Activated CD4-positive, alpha-beta T cell treated with anti-CD3 and anti-CD28 coated beads, Interleukin-10, Interleukin-2, amounts not matched to agents 100 ng/mL and 50 ng/mL, durations not matched to agents 16 hours and 8 hours (primary cell): ENCODE measurements at regions not wholly inside any gene's neighbourhood (a gene's known extent, or its start where the extent isn't known, plus 50 kb on each side); places are given as distances from the start of the nearest gene placed in this dataset.

ENCODE experiments used
- DNase-seq: peaks from one replicate; pipeline ENCODE4 v3.0.0-alpha.2; 2020

DNA sequence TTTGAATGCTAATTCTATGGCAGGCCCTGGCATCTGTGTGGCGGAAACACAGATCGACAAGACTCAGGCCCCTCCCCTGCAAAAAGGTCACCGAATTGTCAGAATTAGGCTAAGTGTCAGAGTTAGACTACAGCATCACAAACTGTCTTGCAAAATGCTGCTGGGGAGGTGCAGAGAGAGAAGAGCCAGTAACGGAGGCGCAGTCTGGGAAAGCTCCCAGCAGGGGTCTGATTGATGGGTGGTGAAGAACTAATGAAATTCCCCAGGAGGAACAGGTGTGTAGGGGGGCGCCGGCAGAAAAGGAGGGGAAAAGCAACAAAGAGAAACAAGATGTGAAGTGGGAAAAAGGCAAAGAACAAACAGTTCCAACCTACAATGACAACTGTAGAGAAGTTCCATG lies 72.7 kb upstream of the TAMM41 start:
- no peak for DNase-seq

DNA sequence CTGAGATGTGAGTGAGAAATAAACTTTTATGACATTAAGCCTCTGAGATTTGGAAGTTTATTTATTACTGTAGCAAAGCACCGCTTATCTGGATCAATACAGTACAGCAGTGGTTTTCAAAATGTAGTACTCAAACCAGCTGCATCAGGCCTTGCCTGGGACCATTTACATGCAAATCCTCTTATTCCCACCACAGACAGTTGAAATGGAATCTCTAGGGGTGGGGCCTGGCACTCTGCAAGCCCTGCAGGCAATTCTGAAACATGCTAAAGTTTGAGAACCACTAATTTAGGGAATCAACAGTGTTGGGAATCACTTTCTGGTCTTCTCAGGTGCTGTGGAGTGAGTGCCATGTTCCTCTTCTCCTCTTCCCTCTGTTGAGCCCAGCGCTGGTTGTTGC lies 77.8 kb upstream of the TAMM41 start:
- DNase-seq: no peak

DNA sequence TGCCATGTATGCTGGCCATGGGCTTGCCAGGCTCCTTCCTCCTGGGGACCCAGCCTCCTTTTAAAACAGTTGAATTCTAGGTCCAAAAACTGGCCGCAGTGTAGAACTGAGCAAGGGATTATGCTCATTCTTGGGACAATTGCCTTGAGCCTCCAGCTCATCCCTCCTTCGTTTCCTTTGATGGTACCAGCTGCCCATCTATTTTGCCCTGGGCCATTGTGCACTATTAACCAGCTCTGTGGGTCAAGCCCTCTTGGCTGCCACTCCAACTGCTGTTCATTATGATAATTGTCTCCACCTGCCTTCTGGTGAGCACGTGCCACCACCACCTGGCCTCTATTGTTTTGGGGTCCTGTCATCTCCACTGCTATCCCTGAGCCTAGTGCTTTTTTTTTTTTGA lies 75.8 kb upstream of the SYN2 start:
- no peak for DNase-seq

DNA sequence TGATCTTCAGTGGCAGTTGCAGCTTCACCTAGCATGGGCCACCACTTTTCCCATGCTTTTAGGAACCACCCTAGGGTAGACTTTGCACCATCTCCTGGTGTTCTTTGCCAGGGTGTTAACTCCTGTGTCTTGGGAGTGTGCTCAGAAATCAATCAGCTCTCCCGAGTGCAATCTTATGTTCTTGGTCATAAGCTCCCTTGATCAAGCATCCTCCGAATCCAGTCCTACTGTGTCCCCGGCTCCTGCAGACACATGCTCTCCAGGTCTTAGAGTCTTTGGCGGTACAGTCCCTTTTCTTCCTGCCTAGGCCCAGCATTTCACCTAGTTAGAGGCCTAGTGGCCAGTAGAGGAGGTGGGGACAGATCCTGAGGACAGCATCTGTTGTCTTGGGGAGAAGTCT lies 74.7 kb upstream of the SYN2 start:
- DNase-seq: no peak

DNA sequence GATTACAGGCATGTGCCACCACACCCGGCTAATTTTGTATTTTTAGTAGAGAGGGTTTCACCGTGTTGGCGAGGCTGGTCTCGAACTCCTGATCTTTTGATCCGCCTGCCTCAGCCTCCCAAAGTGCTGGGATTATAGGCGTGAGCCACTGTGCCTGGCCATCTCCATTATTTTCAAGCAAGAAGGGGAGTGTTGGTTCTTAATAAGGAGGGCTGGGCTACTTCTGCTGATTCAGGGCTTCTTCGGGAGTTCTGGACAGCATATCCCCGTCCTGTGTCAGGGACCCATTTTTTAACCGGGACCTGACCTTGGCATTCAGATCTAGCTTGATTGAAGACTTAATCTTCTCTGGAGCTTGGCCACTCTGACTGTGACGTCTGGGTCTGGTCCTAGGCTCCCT lies 74.1 kb upstream of the SYN2 start:
- DNase-seq: no peak

DNA sequence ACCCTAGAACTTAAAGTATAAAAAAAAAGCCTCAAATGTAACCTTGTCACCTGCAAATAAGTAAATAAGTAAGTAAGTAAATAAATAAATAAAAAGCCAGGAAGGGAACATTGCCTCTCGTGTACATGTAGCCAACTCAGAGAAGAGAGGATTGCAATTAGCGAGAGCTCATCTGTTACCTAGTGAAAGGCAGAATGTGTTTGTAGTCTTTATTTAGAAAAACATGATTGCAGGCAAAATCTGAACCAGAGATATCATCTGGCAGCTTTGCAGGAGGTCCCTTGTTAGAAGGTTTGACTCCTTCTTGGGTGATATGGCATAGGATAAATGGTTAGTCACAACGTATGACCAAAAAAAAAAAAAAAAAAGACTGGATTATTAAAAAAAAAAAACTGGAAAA lies 71.6 kb upstream of the SYN2 start:
- no peak for DNase-seq

DNA sequence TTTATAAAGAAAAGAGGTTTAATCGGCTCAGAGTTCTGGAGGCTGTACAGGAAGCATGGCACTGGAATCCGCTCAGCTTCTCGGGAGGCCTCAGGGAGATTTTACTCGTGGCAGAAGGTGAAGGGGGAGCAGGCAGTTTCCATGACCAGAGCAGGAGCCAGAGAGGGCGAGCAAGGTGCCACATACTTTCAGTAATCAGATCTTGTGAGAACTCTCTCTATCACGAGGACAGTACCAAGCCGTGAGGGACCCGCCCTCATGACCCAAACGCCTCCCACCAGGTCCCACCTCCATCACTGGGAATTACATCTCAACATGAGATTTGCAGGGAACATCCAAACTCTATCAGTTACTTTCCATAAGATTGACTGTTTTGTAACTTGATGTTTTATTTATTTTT lies 70.7 kb upstream of the SYN2 start:
- no peak for DNase-seq

DNA sequence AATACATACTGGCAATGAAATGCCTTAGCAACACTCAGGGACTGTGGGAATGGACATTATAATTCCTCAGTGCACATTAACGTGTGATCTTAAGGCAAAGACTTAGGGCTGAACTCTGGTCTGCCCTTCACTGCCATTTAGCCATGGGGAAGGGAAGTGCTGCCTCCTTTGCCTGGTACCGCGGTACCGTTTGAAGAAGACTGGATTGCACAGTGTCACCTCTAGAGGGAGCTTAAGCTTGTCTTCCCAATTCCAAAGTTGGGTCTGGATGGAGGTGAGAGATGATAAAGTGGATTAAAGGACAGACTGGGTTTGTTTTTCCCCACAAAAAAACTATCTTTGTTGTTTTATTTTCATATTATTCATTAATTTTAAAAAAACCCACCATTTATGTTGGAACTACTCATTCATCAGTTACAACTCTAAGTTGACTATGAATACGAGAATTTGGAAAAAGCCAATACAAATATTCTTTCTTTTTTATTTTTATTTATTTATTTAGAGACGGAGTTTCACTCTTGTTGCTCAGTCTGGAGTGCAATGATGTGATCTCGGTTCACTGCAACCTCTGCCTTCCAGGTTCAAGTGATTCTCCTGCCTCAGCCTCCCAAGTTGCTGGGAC lies 60.0 kb upstream of the SYN2 start:
- DNase-seq: peak; percentile 8

DNA sequence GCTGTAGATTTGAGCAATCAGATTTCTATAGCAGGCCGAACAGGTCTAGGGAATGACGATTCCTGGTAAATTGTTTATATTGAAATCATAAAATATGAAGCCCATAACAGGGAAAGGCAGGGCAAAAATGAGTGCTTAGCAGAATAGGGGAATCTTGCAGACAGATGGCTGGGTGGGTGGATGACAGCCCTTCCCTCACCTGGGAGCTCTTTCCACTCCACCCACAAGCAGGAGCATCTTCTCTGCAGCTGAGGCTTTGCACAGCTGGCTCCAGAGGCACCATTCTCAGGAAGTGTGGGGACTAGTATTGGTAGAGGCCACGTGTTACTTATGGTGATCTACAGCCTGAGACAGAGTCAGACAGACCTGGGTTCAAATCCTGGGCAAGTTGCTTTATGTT lies 55.9 kb upstream of the SYN2 start:
- no peak for DNase-seq

DNA sequence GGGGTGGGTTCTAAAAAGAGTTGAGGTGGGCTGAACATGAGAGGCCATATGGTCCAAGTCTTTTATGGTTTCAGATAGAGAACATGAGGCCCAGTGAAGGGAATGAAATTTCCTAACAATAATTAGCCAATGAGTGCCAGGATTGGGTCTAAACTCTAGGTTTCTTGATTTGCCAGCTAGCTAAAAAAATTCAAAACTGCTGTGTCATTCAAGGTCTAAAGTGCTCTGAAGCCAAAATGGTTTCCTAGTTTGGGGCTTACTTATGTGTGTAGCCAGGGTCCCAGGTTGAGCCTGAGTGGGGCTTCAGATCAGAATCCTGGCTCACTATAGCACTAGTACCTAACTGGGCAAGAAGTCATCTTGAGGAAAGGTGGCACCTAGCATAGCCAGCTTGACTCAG lies 55.3 kb upstream of the SYN2 start:
- no peak for DNase-seq

DNA sequence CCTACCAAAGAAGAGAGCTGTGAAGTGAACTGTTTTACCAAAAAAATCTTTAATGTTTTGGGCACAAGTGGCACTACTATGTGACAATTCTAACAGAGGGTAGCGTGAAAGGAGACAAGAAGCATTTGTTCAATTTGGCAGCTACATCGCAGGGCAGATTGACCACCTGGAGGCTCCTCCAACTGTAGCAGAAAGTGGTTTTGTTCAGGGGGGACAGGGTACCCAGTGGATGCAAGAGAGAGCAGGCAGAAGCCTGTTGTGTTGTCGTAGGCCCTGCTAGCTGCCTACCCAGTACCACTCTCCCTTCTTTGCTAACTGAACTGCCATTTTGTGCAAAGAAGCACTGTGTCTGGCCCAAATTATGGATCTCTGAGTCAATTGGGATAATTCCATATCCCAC lies 54.8 kb upstream of the SYN2 start:
- DNase-seq: no peak

DNA sequence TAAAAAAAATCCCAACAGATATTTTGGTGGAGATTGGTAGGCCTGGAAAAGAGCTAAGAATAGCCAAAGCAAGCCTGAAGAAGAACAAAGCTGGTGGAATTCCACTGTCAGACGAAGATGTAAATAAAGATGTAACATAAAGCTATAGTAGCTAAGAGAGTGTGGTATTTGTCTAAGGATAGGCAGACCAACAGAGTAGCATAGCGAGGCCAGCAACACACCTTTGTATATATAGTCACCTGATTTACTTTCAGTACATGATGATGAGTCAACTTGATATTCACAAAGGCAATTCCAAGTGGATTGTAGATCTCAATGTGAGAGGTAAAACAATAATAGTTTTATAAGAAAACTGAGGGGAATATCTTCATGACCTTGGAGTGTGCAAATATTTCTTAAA lies 53.6 kb upstream of the SYN2 start:
- no peak for DNase-seq

DNA sequence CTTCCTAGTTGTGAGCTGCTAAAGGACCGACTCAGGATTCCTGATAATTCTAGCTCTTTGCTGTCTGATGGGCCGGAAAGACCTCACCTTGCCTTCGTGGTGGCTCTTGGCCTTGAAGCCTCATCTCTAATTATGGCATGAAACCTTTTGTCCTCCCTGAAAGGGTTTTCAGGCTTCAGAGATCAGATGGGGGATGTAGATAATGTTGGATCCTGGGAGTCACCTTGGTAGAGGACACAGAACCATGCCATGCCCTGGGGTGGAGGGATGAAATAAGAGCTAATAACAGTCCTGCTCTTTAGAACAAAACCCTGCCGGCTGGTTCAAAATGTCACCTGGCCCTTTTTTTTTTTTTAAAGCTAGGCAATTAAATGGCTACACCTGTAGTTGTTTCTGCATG lies 50.8 kb upstream of the SYN2 start:
- no peak for DNase-seq

DNA sequence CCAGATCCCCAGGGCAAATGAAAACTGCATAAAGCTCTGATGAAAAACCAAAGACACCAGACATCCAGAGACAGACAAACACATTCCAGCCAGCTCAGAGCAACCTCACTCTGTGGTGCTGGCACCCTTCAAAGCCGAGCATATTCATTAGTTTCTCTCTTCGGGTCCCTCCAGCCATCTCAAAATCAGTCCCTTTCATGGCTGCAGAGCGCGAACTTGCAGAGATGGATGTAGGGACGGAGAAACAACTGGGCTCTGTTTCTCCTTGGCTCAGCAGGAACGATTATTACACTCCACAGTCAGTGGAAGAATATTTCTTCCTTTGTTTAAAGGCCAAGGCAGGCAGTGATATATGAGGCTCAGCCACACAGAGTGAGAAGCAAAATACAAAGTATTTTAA lies 50.4 kb upstream of the SYN2 start:
- DNase-seq: no peak

DNA sequence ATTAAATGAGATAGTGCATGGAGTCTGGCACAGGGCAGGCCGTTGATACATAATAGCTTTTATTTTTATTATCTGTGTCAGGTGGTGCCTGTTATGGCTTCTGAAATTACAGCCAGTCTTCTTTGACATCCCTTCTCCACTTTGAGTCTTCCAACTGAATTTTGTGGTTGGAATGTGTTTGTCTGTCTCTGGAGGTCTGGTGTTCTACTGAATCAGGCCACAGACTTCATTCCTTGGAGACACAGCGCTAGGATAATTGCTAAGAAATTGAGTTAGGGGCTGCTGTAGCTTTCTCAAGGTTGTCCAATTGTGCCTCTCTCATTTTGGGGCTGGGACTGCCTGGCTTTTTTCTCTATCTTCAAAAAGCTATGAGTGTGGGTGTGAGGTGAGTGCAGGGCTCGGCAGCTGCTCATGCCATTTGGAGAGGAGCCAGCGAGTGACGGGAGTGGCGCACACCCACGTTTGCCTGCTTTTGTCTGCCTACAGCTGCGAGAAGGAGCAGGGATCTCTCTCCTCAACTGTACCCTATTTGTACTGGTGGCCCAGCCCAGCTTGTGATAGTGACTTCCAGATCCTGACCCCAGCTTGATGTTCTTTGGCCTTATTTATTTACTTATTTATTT lies 49.8 kb upstream of the SYN2 start:
- no peak for DNase-seq
